ENCODE measurements at regions not wholly inside any gene's neighbourhood (a gene's known extent, or its start where the extent isn't known, plus 50 kb on each side); places are given as distances from the start of the nearest gene placed in this dataset.

- TF ChIP-seq, protein P1, sequence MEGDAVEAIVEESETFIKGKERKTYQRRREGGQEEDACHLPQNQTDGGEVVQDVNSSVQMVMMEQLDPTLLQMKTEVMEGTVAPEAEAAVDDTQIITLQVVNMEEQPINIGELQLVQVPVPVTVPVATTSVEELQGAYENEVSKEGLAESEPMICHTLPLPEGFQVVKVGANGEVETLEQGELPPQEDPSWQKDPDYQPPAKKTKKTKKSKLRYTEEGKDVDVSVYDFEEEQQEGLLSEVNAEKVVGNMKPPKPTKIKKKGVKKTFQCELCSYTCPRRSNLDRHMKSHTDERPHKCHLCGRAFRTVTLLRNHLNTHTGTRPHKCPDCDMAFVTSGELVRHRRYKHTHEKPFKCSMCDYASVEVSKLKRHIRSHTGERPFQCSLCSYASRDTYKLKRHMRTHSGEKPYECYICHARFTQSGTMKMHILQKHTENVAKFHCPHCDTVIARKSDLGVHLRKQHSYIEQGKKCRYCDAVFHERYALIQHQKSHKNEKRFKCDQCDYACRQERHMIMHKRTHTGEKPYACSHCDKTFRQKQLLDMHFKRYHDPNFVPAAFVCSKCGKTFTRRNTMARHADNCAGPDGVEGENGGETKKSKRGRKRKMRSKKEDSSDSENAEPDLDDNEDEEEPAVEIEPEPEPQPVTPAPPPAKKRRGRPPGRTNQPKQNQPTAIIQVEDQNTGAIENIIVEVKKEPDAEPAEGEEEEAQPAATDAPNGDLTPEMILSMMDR (conservative IDR thresholded peaks at IDR 0.05; ENCODE audit: low read depth, low read length) = no peak
- no peak overlapping the region for H3K4me3 ChIP-seq (ENCODE audit: low read length)
- no peak for DNase-seq (ENCODE audit: low read depth)
These were observed 54.2 kb upstream of the FRMD1 start for GRCh38 chr6:168133168-168133561.

GRCh38 chr6:168132531-168133167 is 53.6 kb upstream of the FRMD1 start:
- DNase-seq (ENCODE audit: low read depth) = peak; percentile 19
- H3K4me3 ChIP-seq (ENCODE audit: low read length) = no peak overlapping the region
- TF ChIP-seq, protein P1 (conservative IDR thresholded peaks at IDR 0.05; ENCODE audit: low read depth, low read length) = peak; percentile 24

- no peak for DNase-seq (ENCODE audit: low read depth)
- TF ChIP-seq, protein P1 (conservative IDR thresholded peaks at IDR 0.05; ENCODE audit: low read depth, low read length) = no peak
- H3K4me3 ChIP-seq (ENCODE audit: low read length) = no peak overlapping the region
These were observed 52.7 kb upstream of the FRMD1 start for GRCh38 chr6:168131464-168132415.

GRCh38 chr6:168130697-168131371 is 51.8 kb upstream of the FRMD1 start:
- no peak overlapping the region for H3K4me3 ChIP-seq (ENCODE audit: low read length)
- TF ChIP-seq, protein P1 (conservative IDR thresholded peaks at IDR 0.05; ENCODE audit: low read depth, low read length) = no peak
- no peak for DNase-seq (ENCODE audit: low read depth)

- no peak overlapping the region for H3K4me3 ChIP-seq (ENCODE audit: low read length)
- DNase-seq (ENCODE audit: low read depth) = no peak
- TF ChIP-seq, protein P1 (conservative IDR thresholded peaks at IDR 0.05; ENCODE audit: low read depth, low read length) = no peak
These were observed 51.2 kb upstream of the FRMD1 start for GRCh38 chr6:168130168-168130696.

- no peak for DNase-seq (ENCODE audit: low read depth)
- H3K4me3 ChIP-seq (ENCODE audit: low read length) = no peak overlapping the region
- TF ChIP-seq, protein P1 (conservative IDR thresholded peaks at IDR 0.05; ENCODE audit: low read depth, low read length) = no peak
These were observed 50.5 kb upstream of the FRMD1 start for GRCh38 chr6:168129292-168130167.

Data from retinal pigment epithelial cell (primary cell).